Skeletal muscle tissue (tissue), 3 donors: ENCODE measurements at regions not wholly inside any gene's neighbourhood (a gene's known extent, or its start where the extent isn't known, plus 50 kb on each side); places are given as distances from the start of the nearest gene placed in this dataset.

Experiments
- H3K27ac ChIP-seq: one replicate; pipeline ENCODE4 v1.7.0; 2013; ENCODE audit warnings: mild to moderate bottlenecking, low read depth, low read length, inconsistent platforms
- H3K27me3 ChIP-seq, 3 donors: one replicate each; pipeline ENCODE4 v1.7.0; 2013; ENCODE audit warnings: low read length in 3 of 3; ENCODE audit not compliant: control insufficient read depth in 3 of 3, insufficient read depth in 3 of 3
- H3K36me3 ChIP-seq, 3 donors: one replicate each; pipeline ENCODE4 v1.7.0; 2013; ENCODE audit warnings: low read length in 3 of 3; ENCODE audit not compliant: control insufficient read depth in 3 of 3, insufficient read depth in 3 of 3
- H3K4me1 ChIP-seq, 3 donors: one replicate each; pipeline ENCODE4 v1.7.0; 2013; ENCODE audit warnings: low read length in 3 of 3, mild to moderate bottlenecking in 3 of 3; ENCODE audit not compliant: control insufficient read depth in 3 of 3, insufficient read depth in 3 of 3
- H3K4me3 ChIP-seq, 3 donors: one replicate each; pipeline ENCODE4 v1.7.0; 2013; ENCODE audit warnings: low read length in 3 of 3
- H3K9ac ChIP-seq, 3 donors: one replicate each; pipeline ENCODE4 v1.7.0; 2013; ENCODE audit warnings: low read length in 3 of 3, mild to moderate bottlenecking in 3 of 3, moderate library complexity in 2 of 3, low read depth in 1 of 3
- H3K9me3 ChIP-seq, 3 donors: one replicate each; pipeline ENCODE4 v1.7.0; 2013; ENCODE audit warnings: low read length in 3 of 3; ENCODE audit not compliant: control insufficient read depth in 3 of 3
- donor health status: Osteomylitis.

GRCh38 chr7:142608630-142609428 is 140.4 kb upstream of the PRSS1 start:
- no peaks in the 10 kb centered on the region for H3K27me3 ChIP-seq
- H3K27ac ChIP-seq, result no peak overlapping the region
- peaks cover 0 to 3% (median 0%) of the 10 kb centered on the region in 3 donors for H3K4me1 ChIP-seq
- H3K9me3 ChIP-seq, result no peaks in the 10 kb centered on the region
- H3K4me3 ChIP-seq, result no peak overlapping the region
- H3K9ac ChIP-seq, result no peak overlapping the region
- H3K36me3 ChIP-seq, result no peaks in the 10 kb centered on the region

GRCh38 chr7:142607351-142607750 is 141.9 kb upstream of the PRSS1 start:
- H3K27me3 ChIP-seq, result no peaks in the 10 kb centered on the region
- no peak overlapping the region for H3K9ac ChIP-seq
- no peaks in the 10 kb centered on the region for H3K9me3 ChIP-seq
- no peak overlapping the region for H3K27ac ChIP-seq
- no peaks in the 10 kb centered on the region for H3K36me3 ChIP-seq
- no peak overlapping the region for H3K4me3 ChIP-seq
- H3K4me1 ChIP-seq, result peaks cover 0 to 9% (median 0%) of the 10 kb centered on the region in 3 donors

- Histone ChIP-seq H3K4me1 (peaks cover 0 to 7% (median 0%) of the 10 kb centered on the region in 3 donors), H3K27ac (no peak overlapping the region), H3K9ac (no peak overlapping the region), H3K4me3 (no peak overlapping the region), H3K27me3 (no peaks in the 10 kb centered on the region), H3K9me3 (no peaks in the 10 kb centered on the region), H3K36me3 (no peaks in the 10 kb centered on the region)
Observed at GRCh38 chr7:142606081-142606480, 143.2 kb upstream of the PRSS1 start.

- no peak overlapping the region for H3K4me3 ChIP-seq
- peaks cover 0 to 7% (median 0%) of the 10 kb centered on the region in 3 donors for H3K4me1 ChIP-seq
- no peaks in the 10 kb centered on the region for H3K9me3 ChIP-seq
- no peaks in the 10 kb centered on the region for H3K27me3 ChIP-seq
- H3K36me3 ChIP-seq, result no peaks in the 10 kb centered on the region
- H3K9ac ChIP-seq, result no peak overlapping the region
- no peak overlapping the region for H3K27ac ChIP-seq
Observed at GRCh38 chr7:142604671-142605070, 144.6 kb upstream of the PRSS1 start.

GRCh38 chr7:142603870-142604448 is 145.3 kb upstream of the PRSS1 start:
- Histone ChIP-seq H3K9me3 (no peaks in the 10 kb centered on the region), H3K4me3 (peak overlapping the region in 1 of 3 donors; percentile 37), H3K27ac (no peak overlapping the region), H3K36me3 (no peaks in the 10 kb centered on the region), H3K4me1 (peaks cover 0 to 7% (median 0%) of the 10 kb centered on the region in 3 donors), H3K9ac (peak overlapping the region in 1 of 3 donors; percentile 17), H3K27me3 (no peaks in the 10 kb centered on the region)

GRCh38 chr7:142602756-142603155 is 146.5 kb upstream of the PRSS1 start:
- Histone ChIP-seq H3K36me3 (no peaks in the 10 kb centered on the region), H3K27ac (no peak overlapping the region), H3K9ac (peak overlapping the region in 1 of 3 donors; percentile 9), H3K9me3 (no peaks in the 10 kb centered on the region), H3K27me3 (no peaks in the 10 kb centered on the region), H3K4me1 (peaks cover 0 to 7% (median 0%) of the 10 kb centered on the region in 3 donors), H3K4me3 (no peak overlapping the region)

GRCh38 chr7:142602183-142602582 is 147.1 kb upstream of the PRSS1 start:
- peaks cover 0 to 7% (median 0%) of the 10 kb centered on the region in 3 donors for H3K4me1 ChIP-seq
- no peaks in the 10 kb centered on the region for H3K36me3 ChIP-seq
- no peaks in the 10 kb centered on the region for H3K27me3 ChIP-seq
- no peak overlapping the region for H3K4me3 ChIP-seq
- no peak overlapping the region for H3K27ac ChIP-seq
- H3K9me3 ChIP-seq, result no peaks in the 10 kb centered on the region
- no peak overlapping the region for H3K9ac ChIP-seq

- H3K4me3 ChIP-seq, result no peak overlapping the region
- H3K36me3 ChIP-seq, result no peaks in the 10 kb centered on the region
- H3K27ac ChIP-seq, result no peak overlapping the region
- H3K27me3 ChIP-seq, result no peaks in the 10 kb centered on the region
- H3K4me1 ChIP-seq, result peaks cover 0 to 5% (median 0%) of the 10 kb centered on the region in 3 donors
- no peak overlapping the region for H3K9ac ChIP-seq
- H3K9me3 ChIP-seq, result no peaks in the 10 kb centered on the region
Observed at GRCh38 chr7:142598297-142598696, 151.0 kb upstream of the PRSS1 start.

DNA sequence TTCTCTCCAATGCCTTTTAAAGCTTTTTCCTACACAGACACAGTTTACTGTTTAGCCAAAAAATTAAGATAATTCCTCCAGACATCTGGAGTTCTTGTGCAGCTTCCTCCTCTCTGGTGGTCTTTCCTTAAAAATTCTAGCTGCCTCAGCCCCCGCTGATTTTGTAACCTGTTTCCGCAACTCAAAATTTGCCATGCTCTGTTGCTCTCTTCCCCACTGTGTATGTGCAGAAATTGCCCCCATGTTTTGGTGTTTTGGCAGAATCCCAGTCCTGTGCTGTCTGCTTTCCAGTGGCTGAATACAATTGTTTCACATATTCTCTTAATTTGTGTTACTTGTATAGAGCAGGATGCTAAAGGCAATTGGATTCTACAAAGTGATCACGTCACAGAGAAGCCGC is 151.7 kb upstream of the PRSS1 start:
- Histone ChIP-seq H3K4me1 (peaks cover 0 to under 1% (median 0%) of the 10 kb centered on the region in 3 donors), H3K27ac (no peak overlapping the region), H3K36me3 (no peaks in the 10 kb centered on the region), H3K4me3 (no peak overlapping the region), H3K27me3 (no peaks in the 10 kb centered on the region), H3K9me3 (no peaks in the 10 kb centered on the region), H3K9ac (no peak overlapping the region)

DNA sequence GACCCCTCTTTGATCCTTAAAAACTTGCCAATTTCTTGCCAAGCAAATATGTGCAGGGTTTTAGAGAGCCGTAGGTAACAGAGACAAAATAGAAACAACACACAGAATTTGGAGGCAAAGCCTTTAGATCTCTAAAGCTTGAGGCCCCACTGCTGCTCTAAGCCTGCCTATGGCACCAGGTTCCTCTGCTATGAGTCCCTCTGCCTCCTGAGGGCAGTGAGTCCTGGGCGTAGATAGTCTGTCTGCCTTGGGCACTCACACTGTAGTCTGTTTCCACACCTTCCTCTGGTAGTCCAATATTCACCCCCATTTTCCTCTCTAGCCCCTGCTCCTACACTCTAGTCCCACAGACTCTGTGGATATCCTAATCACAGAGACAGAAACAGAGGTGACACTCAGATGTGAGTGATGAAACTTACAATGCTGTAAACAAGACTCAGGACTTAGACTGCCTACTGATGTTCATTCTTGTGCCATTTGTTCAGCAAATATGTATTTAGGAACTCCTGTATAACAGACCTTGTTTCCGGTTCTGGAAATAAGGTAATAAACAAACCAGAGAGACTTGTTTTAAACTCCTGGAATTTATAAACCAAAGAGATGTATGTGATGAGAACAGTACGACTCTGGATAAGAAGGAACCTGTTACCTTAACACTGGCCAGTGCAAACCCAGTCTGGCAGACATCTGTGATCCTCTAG is 153.3 kb upstream of the PRSS1 start:
- H3K4me3 ChIP-seq, result no peak overlapping the region
- no peak overlapping the region for H3K9ac ChIP-seq
- H3K27ac ChIP-seq, result no peak overlapping the region
- no peaks in the 10 kb centered on the region for H3K27me3 ChIP-seq
- H3K4me1 ChIP-seq, result no peaks in the 10 kb centered on the region
- no peaks in the 10 kb centered on the region for H3K36me3 ChIP-seq
- H3K9me3 ChIP-seq, result no peaks in the 10 kb centered on the region
